ENCODE measurements at regions not wholly inside any gene's neighbourhood (a gene's known extent, or its start where the extent isn't known, plus 50 kb on each side); places are given as distances from the start of the nearest gene placed in this dataset.

GRCh38 chr5:74100268-74100665, 474.3 kb downstream of the ARHGEF28 start:
- no peak overlapping the region for H2AK5ac ChIP-seq (ENCODE audit: low read depth, low read length)
- ChIA-PET POLR2A (ENCODE audit: partially characterized antibody) (no interaction called here), CTCF (ENCODE audit: partially characterized antibody) (interaction anchor here (0.6 to 1.2 kb wide), 4 partner anchors 9 to 267 kb away, joined by 3 read pairs; no protein-coding TSS in a partner anchor)
- no peaks in the 10 kb centered on the region for H3K79me2 ChIP-seq (ENCODE audit: control insufficient read depth in 1 of 2, insufficient read depth in 2 of 2, low read length in 2 of 2)
- no peak overlapping the region for H3K27ac ChIP-seq (ENCODE audit: low read depth, low read length)
- H4K5ac ChIP-seq (ENCODE audit: insufficient read length, low read depth, low read length): no peak overlapping the region
- no peak overlapping the region for H4K8ac ChIP-seq (ENCODE audit: extremely low read depth, insufficient read depth, low read length)
- peaks cover 5 to 7% of the 10 kb centered on the region in 2 experiments; a peak in 2 of 4 replicates for H3K9me3 ChIP-seq (ENCODE audit: insufficient read depth in 2 of 2, low read depth in 1 of 2, low read length in 1 of 2)
- no peaks in the 10 kb centered on the region for H3K23me2 ChIP-seq (ENCODE audit: low read depth, low read length)
- H3K36me3 ChIP-seq (ENCODE audit: control insufficient read depth in 2 of 4, insufficient read depth in 4 of 4, low read length in 3 of 4): no peaks in the 10 kb centered on the region
- 90% methylated on average over 1 of the region's 1 CpG; no CpG with 5 or more reads in 1 of the 2 experiments for WGBS, 2 experiments (ENCODE audit: extremely low coverage in 1 of 2, insufficient coverage in 1 of 2, insufficient read length in 1 of 2, insufficient replicate concordance in 2 of 2, low coverage in 1 of 2, low lambda C conversion rate in 2 of 2, missing lambda C conversion rate in 1 of 2)
- H3K18ac ChIP-seq (ENCODE audit: extremely low read depth, low read length): no peak overlapping the region
- H2BK15ac ChIP-seq (ENCODE audit: low read length): no peak overlapping the region
- H3K79me1 ChIP-seq (ENCODE audit: low read depth, low read length): no peaks in the 10 kb centered on the region
- H3K14ac ChIP-seq (ENCODE audit: insufficient read length): no peak overlapping the region
- FAIRE-seq (no peak), DNase-seq (ENCODE audit: low read depth in 1 of 2, low spot score in 2 of 2) (no peak)
- H3K4me3 ChIP-seq (ENCODE audit: extremely low read depth in 1 of 4, insufficient read depth in 2 of 4, low read depth in 3 of 4, low read length in 4 of 4): no peak overlapping the region
- H3K23ac ChIP-seq (ENCODE audit: insufficient read length): no peak overlapping the region
- no peak overlapping the region for H3K56ac ChIP-seq (replicated peaks; ENCODE audit: insufficient read length, low read depth, low read length)
- no peaks in the 10 kb centered on the region for H4K20me1 ChIP-seq (replicated peaks in 1 of 2; ENCODE audit: control insufficient read depth in 1 of 2, insufficient read depth in 2 of 2, low read length in 2 of 2)
- H2BK120ac ChIP-seq (replicated peaks; ENCODE audit: low read depth, low read length): no peak overlapping the region
- no peak overlapping the region for H3K9ac ChIP-seq (replicated peaks in 1 of 4; ENCODE audit: extremely low read depth in 1 of 4, low read depth in 3 of 4, low read length in 3 of 4)
- H3K4me2 ChIP-seq (ENCODE audit: insufficient read depth in 1 of 2, low read depth in 2 of 2, low read length in 2 of 2): no peak overlapping the region
- no peaks in the 10 kb centered on the region for H3K4me1 ChIP-seq (replicated peaks in 1 of 4; ENCODE audit: control insufficient read depth in 3 of 4, insufficient read depth in 4 of 4, low read length in 3 of 4)
- no peak overlapping the region for H2AFZ ChIP-seq (ENCODE audit: low read length)
- H3K27me3 ChIP-seq (replicated peaks in 1 of 4; ENCODE audit: control insufficient read depth in 3 of 4, extremely low read depth in 1 of 4, insufficient read depth in 3 of 4, low read length in 3 of 4): no peaks in the 10 kb centered on the region
- H2BK12ac ChIP-seq (ENCODE audit: low read depth, low read length): no peak overlapping the region
- no peak overlapping the region for H4K91ac ChIP-seq (replicated peaks; ENCODE audit: insufficient read length, low read length)
- no peak overlapping the region for H2BK5ac ChIP-seq (ENCODE audit: low read depth, low read length)
- TF ChIP-seq TBP (IDR thresholded peaks at IDR 0.05; ENCODE audit: low read depth, low read length): no peak
- no peak for TF ChIP-seq ASH2L (IDR thresholded peaks at IDR 0.05; ENCODE audit: low read length)
- no peak for TF ChIP-seq ATF2 (IDR thresholded peaks at IDR 0.05; ENCODE audit: low read length)
- TF ChIP-seq, protein P1, sequence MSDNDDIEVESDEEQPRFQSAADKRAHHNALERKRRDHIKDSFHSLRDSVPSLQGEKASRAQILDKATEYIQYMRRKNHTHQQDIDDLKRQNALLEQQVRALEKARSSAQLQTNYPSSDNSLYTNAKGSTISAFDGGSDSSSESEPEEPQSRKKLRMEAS (IDR thresholded peaks at IDR 0.05): no peak
- TF ChIP-seq POLR2AphosphoS5 (IDR thresholded peaks at IDR 0.05; ENCODE audit: low read depth, low read length): no peak
- no peak for TF ChIP-seq TCF12 (IDR thresholded peaks at IDR 0.05; ENCODE audit: low read depth, low read length)
- H3K4ac ChIP-seq (replicated peaks; ENCODE audit: insufficient read length, low read depth, low read length): no peak overlapping the region
- no peak overlapping the region for H2BK20ac ChIP-seq (ENCODE audit: low read length)
